Skeletal muscle cell (primary cell): ENCODE measurements at regions not wholly inside any gene's neighbourhood (a gene's known extent, or its start where the extent isn't known, plus 50 kb on each side); places are given as distances from the start of the nearest gene placed in this dataset.
"Not testable (repeated sequence)": the region's sequence is repeated elsewhere in the genome, so short reads cannot be mapped to it uniquely, and the experiment has no call there.

Source experiments
- DNase-seq: peaks from one replicate; pipeline ENCODE4 v3.0.0-alpha.2; 2010; ENCODE audit warnings: low read depth
- H3K4me3 ChIP-seq: 2 replicates; pipeline ENCODE4 v1.5.1; 2011; ENCODE audit warnings: low read depth, mild to moderate bottlenecking, control low read depth, low read length, moderate library complexity

DNA sequence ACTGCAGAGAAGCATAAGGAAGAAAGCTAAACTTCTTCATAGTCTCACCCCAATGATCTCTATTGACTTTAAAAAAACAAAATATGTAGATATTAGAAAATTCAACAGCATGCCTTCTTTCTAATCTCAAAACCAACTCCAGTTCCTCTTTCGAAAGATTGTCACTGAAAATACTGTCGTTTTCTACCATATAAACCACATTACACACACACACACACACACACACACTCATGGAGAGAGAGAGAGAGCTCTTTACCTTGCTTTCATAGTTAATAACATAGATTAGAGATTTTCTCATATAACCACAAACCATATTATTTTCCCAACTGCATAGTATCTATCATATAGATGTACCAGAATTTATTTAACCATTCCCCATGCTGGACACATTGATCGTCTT lies 296.2 kb upstream of the MGMT start:
- no peak overlapping the region for H3K4me3 ChIP-seq
- DNase-seq = no peak

DNA sequence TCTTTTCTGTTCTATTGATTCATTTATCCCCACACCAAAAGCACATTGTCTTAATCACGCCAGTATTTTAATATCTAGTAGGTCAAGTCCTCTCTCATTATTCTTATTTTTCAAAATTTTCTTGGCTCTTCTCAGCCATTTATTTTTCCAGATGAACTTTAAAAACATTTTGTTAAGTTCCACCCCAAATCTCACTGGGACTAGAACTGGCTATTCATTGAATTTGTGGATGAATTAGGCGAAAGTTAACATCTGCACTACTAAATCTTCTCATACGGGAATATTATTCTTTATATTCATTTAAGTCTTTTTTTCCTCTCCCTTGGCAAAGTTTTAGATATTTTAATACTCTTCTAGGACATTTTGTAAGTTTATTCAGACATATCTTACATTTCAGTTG lies 295.2 kb upstream of the MGMT start:
- no peak for DNase-seq
- no peak overlapping the region for H3K4me3 ChIP-seq

DNA sequence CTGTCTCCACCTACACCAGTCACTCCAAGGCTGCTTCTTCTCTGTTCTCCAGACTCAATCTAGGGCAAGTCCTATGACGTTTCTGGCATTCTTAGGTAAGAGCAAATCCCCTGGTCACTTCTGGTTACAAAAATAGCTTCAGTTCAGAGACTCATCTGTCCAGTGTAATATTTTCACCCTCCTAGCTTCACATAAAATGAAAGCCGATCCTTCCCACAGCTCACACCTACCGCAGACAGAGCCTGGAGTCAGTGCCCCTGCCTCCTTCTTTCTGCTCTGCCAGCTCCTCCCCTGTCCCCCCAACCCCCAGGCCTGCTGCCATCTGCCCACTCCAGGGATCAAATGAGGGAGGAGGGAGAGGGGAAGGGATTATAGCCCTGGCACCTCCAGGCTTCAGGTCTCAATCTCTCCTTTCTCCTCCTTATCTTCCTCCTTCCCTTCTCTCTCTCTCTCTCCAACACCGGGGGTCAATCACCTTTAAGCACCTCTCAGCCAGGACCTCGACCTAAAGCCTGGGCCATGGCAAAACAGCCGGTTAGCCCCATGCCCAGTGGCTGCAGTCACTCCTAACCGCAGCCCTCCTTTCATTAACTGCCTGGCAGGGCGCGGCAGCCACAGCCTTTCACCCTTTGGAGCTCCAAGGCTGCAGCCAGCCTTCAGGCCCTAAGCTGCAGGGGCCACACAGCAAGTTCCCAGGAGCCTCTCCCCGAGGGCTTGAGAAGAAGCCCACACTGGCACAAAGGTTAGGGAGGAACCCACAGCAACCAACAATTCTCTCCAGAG lies 292.6 kb upstream of the MGMT start:
- DNase-seq = no peak
- H3K4me3 ChIP-seq = no peak overlapping the region

DNA sequence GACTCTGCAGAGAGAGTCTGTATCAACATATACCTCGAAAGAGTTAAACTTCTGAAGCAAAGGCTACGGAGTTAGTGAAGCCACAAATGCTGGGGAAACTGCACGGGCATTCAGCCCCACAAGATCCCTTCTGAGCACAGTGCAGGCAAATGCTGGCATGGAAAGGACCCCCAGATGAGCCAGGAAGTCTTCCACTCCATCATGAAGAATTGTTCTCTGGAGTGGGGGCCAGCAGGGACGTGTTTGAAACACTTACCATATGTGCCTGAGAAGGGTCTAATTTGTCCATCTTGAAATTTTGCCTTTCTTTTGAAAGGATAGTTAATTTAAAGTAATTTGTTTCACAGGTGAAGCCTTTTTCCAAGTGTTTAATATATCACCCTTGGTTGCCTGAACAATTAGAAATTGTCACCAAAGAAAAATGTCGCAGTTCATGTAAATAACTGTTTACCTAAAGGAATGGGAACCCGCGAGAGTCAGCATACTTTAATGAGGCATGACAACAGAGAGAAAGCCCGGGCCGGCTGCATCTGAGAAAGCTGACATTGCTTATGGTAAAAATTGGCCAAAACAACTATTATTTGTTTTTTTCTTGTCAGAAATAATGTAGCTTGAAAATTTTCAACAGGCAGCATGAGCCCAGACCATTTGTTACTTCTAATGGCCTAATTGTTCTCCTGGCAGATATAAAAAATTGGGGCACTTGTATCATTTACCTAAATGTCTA lies 287.6 kb upstream of the MGMT start:
- H3K4me3 ChIP-seq = no peak overlapping the region
- no peak for DNase-seq

DNA sequence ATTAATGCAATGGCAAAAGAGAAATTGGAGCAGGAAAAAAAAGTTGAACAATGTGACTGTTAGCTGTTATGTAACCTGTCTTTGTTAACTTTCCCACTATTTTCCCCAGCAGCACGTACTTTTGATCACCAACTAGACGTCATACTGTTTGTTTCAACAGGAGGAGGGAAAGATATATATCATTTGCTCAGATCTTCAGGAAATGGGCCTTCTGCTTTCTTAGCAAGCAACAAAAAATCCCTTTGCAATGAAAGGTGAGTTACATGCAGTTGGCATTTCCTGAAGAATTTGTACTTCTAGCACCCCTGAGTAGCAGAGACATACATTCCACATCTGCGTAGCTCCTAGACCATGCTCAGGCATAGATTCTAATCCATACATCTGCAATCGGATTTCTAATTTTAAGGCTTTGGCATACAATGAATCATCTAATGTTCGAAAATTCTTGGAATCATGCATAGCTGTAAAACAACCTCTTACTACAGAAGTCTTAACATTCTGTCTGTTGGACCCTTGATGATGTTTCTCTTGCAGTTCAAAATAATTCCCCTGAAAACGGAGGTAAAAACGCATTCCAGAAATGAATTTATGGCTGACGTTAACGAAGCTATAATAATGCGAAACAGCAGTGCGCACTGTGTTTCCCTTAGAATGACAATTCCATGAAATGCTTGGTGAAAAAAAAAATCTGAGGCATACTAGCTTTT lies 286.9 kb upstream of the MGMT start:
- no peak for DNase-seq

DNA sequence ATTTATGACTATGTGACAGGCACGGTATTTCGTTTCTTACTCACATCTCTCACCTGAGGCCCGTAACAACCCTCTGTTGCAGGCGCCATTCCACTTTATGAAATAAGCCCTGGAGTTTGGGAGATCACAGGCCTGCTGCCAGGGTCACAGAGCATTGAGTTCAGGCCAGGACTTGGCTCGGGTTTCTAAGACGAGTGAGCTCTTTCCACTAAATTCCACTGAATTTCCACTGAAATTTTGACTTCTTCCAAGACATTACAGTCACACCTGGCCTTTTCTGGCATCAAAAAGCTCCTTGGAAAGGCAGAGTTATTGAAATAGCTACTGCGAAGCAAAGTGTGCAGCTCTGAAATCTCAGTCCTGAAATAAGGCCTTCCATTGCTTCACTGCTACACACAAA lies 282.8 kb upstream of the MGMT start:
- no peak overlapping the region for H3K4me3 ChIP-seq
- DNase-seq = no peak

More for the DNA sequence above, 286.9 kb upstream of the MGMT start:
- no peak overlapping the region for H3K4me3 ChIP-seq

DNA sequence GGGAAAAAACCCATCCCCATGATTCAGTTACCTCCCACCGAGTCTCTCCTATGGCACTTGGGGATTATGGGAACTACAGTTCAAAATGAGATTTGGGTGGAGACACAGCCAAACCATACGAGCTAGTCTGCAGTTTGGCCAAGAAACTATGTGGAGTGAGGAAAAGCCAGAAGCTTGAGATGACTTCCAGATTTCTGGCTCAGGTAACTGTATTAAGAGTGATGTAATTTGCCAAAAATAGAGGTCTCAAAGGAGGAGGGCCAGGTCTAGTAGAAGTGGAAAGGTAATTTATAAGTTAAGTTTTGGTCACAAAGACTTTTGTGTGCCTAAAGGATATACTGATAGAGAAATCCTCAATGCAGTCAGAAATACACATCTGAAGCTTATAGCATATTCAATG lies 279.7 kb upstream of the MGMT start:
- no peak overlapping the region for H3K4me3 ChIP-seq
- no peak for DNase-seq

DNA sequence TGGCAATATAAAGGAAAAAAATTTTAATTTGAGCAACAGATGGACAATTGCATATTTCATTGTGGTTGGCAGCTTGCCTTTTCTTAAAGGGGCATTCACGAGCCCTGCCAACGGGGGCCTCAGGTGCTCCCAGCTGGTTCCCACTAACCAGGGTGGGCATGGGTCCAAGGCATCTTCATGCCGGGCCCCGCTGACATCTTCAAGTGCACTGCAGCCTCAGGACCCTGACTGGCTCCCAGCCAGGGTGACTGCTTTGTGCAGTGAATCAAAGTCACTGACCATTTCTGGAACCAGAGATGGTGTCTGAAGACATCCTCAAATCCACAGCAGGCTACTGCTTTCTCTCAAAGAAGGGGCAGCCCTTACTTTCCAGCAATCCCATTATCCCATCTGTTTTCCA lies 275.2 kb upstream of the MGMT start:
- DNase-seq = no peak
- no peak overlapping the region for H3K4me3 ChIP-seq

DNA sequence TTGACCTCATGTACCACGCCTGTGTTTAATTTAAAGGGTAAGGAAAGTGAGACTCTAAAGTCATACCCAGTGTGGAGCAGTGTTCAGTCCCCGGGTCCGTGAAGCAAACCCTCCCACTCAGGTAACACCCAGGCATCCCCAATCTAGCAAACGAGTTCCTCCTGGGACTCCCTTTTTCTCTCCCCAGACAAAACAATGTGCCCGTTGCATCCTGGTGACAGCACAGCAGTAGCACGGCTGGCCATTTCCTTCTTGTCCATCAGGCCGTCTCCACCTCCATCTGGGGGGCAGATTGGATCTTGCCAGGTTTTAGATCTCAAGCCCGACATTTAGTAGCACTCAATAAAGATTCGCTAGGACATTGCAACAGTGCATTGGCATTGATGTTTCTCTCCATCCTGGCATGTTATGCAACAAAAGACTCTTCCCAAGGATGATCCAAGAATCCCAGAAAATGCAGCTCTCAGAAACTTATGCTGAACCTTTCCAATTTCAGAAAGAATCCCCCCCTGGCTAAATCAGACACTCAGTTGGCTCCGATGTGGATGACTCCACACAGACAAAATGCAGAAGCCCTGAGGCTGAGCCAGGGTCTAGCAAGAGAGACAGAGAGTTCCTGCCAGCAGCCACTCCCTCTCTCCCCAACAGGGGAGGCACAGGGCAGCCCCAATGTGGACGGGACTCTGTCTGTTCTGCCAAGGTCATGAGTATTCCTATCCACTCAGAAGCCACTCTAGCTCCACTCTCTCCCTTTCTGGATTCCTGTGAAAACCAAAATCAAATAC lies 274.5 kb upstream of the MGMT start:
- DNase-seq = no peak
- H3K4me3 ChIP-seq = no peak overlapping the region

DNA sequence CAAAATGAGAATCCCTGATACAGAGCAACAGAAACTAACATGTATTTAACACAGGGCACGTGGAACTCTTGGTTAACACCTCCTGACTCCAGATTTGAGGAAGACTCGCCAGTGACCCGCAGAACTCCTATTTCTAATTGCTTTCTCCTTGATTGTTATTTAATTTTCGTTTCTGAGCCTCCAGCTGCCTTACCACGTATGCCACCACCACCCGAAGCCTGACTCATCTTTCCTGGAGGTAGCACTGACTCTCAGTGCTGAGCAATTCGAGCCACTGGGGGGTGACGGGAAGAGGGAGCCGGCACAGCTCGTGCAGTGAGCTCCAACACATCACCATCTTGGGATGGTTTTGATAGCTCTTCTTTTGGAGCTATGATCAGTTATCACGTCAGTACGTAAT lies 273.9 kb upstream of the MGMT start:
- no peak for DNase-seq

DNA sequence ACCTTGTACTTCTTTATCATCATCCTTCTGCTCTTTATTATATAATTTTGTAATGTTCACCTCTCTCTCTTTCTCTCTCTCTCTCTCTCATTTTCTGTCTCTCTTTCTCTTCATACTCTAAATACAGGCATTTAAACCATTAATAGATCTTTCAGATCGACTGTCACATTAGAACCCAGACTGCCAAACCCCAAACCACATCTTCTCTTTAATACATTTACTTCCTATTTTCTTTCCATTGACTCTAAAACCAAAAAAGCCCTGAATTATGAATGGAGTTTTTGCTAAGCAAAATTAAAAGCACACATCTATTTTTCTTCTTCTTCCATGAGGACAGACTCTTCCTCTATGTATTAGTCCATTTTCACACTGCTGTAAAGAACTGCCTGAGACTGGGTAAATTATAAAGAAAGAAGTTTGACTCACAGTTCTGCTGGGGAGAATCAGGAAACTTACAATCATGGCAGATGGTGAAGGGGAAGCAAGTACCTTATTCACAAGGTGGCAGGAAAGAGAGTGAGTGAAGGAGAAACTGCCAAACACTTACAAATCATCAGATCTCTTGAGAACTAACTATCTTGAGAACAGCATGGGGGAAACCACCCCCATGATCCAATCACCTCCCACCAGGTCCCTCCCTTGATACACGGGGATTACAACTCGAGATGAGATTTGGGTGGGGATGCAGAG lies 272.7 kb upstream of the MGMT start:
- DNase-seq = no peak
- no peak overlapping the region for H3K4me3 ChIP-seq

More for the DNA sequence above, 273.9 kb upstream of the MGMT start:
- H3K4me3 ChIP-seq = no peak overlapping the region

DNA sequence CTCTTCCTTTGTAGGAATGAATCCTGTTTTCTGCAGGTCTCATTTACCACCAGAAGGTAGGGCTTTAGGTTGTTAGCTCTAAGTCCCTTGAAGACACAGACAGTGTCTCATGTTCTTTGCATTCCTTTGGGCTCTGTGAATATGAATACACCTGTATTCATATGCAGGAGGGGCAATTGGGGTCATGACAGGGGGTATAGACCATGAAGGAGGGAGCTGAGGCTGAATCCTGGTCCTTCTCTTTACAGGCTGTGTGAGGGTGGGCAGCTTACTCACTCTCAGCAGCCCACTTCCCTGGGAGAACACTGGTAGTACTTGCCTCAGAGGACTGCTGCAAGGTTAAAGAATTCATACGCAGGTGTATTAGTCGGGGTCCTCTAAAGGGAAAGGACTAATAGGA lies 267.2 kb upstream of the MGMT start:
- DNase-seq = no peak

DNA sequence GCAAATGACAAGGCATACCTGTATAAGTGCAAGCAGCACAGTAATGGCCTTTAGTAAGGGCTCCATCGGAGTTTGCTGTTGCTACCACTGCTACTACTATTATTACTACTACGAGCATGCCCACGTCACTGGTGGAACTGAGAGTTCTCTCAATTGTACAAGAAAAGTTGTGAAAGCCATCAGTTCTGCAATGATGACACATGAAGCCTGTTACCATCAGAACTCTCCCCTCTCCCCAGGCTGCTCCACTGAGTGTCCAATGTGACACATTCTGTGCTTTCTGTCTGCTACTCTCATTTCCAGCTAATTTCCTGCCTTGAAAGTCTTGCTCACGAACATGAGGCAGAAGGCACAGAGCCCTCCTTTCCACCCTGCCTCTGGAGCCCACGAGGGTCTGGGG lies 263.2 kb upstream of the MGMT start:
- DNase-seq = no peak
- no peak overlapping the region for H3K4me3 ChIP-seq

More for the DNA sequence above, 267.2 kb upstream of the MGMT start:
- no peak overlapping the region for H3K4me3 ChIP-seq

DNA sequence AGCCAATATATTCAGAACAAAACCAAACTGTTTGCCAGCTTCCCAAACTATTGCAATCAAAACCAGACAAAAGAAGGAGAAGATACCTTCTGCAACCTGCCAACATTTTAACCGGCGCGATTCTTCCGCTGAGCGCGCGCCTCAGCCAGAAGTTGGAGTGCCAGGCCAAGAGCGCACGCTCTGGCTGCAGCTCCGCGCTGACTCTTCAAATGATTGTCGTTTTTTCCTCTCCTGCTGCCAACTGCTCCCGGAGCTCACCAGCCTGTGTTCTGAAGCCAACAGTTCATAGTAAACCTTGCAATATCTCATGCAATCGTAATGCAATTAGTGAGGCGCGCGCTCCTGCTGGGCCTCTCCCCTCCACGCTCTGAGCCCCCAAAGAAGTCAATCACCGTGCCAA lies 259.7 kb upstream of the MGMT start:
- no peak for DNase-seq
- H3K4me3 ChIP-seq = no peak overlapping the region

DNA sequence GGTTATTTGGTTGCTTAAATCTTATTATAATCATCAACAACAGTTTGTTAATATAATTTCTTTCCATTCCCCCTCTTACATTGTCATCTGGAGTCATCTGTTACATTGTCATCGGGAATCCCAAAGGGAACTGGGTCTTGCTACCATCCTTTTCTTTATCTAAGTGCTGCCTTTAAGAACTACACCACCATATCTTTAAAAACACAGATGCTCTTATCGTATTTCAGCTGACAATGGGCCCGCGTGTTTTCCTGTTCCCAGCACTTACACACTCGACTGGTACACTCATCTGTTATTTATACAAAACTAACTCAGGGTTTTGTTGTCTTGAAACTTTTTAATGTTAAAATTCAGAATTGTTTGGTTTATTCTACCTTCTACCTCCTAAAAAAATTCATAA lies 256.2 kb upstream of the MGMT start:
- no peak for DNase-seq
- H3K4me3 ChIP-seq = no peak overlapping the region

DNA sequence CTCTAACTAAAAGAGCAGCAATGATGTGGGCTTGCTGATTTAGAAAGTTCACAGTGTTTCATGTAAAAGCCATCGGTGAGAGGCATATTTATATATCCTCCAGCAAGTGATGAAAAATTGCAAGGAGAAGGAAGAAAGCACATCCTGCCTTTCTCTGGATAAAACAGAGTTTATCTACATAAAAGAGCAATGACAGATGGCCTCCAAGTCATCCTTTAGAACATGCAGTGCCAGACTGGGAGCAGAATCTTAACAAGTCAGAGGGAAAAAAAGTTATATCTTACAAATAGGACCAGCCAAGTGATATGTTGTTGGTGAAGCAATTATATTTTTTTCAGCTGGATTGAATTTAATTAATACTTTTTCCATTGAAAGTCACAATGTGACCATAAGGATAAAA lies 253.8 kb upstream of the MGMT start:
- H3K4me3 ChIP-seq = no peak overlapping the region
- DNase-seq = no peak

DNA sequence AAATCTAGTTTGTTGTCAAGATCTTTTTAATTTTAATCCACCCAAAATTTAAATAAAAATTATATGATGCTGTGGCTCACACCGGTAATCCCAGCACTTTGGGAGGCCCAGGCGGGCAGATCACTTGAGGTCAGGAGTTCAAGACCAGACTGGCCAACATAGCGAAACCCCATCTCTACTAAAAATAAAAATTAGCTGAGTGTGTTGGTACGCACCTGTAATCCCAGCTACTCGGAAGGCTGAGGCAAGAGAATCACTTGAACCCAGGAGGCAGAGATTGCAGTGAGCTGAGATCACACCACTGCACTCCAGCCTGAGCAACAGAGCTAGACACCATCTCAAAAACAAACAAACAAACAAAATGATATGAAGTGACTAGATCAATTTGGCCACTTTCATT lies 253.0 kb upstream of the MGMT start:
- not testable (repeated sequence) for DNase-seq

DNA sequence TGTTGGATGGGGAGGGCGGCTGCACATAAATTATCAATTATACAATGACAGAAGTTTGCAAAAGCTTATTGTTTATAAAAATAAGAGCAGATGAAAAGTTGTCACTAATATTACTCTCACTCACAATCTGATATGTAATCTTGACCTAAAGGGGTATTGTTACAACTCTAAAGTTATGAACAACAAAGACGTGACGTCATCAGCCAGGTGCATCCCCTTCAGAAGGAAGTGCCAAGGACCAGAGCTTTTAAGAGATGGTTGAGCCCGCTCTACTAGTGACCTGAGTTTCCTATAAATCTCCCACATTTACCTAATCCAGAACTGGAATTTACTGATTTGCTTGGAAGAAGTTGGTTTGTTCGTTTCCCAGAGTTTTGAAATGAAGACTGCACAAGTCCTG lies 247.7 kb upstream of the MGMT start:
- H3K4me3 ChIP-seq = no peak overlapping the region
- DNase-seq = no peak

More for the DNA sequence above, 253.0 kb upstream of the MGMT start:
- H3K4me3 ChIP-seq = not testable (repeated sequence)

DNA sequence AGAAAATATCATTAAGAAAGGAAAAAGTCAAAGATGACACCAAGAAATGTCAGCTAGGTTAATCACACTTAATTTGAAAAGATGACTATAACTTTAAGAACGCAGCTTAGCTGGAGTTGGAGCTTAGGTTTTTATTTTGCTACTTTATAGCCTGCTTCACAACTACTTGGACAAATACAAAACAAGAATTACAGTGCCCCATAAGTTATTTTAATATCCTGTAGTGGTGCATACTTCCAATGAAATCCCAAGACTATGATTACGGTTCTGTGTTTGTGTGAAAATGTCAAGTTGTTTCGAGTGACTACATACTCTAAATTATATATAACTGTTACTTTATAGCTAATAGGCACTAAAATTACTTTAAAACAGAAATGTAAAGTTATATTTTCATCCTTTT lies 244.6 kb upstream of the MGMT start:
- no peak overlapping the region for H3K4me3 ChIP-seq
- no peak for DNase-seq
